Muscle of arm (tissue), 1 donor: ENCODE measurements at regions not wholly inside any gene's neighbourhood (a gene's known extent, or its start where the extent isn't known, plus 50 kb on each side); places are given as distances from the start of the nearest gene placed in this dataset.

Source experiments
- DNase-seq: peaks from one replicate; pipeline ENCODE4 v3.0.0-alpha.2; 2013

DNA sequence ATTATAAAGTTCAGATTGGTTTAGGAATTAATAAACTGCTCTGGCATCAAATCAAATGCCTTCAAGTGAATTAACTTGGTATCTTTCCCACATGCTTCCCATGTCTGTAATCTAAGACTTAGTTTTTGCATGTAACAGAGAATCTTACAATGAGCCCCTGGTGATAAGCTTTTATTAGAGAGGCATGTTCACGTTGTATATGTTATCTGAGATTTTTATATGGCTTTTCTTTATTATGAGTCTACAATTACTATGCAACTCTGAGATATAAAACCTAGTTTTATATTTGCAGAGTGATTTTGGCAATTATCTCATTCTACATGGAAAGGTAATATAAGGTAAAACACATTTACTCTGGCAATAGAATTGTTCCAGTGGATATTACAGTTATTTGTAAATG is 1578.4 kb upstream of the IGFBP7 start:
- no peak for DNase-seq

DNA sequence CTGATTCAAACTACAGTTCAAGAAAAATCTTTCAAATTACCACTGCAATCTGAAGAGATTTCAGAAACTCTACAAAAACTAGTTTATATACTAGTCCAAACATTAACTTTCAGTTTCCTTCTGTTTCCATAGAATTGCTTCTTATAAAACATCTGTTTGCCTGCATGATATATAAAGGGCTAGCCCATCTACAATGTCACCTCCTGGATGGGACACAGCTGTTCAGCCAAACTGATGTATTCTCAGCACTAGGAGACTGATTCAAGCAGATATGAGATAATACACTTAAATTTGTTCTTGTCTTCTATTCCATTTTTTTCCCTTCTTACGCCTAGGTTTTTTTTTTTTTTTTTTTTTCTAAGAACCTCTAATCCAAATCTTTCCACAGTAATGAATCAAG is 1569.7 kb upstream of the IGFBP7 start:
- no peak for DNase-seq

DNA sequence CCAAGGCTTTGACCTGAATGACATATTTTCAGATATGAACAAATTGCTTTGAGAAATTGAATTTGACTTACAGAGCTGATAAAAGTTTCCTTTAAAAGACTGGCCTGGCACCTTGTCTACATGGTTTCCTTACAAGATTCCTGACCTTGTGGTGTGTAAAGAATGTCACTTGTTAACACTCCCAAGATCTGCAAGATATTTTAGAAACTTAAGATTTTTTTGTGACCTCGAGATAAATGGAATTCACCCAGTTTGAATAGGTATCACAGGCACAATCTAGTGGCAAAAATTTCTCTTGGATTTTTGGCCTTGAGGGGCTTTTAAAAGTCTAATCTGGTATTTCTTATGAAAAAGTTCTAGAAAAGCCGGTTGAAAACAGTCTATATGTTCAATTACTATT is 1568.9 kb upstream of the IGFBP7 start:
- no peak for DNase-seq

DNA sequence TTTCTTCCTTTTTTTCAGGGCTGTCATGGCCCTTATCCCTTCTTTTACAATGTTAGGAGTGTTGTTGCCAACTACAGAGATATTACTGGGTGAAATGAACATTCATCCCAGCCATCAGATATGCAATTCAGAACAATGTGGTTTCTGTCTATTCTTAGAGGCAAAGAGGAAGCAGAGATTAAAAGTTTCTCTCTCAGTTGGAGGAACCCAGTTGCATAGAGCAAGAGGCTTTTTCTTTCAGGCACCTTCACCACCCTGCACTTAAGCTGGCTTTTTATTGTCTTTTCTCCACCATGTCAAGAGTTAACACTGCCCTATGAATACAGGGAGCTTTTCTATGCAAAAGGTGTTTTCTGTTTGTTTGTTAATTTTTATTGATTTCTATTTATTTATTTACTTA is 1559.6 kb upstream of the IGFBP7 start:
- no peak for DNase-seq

DNA sequence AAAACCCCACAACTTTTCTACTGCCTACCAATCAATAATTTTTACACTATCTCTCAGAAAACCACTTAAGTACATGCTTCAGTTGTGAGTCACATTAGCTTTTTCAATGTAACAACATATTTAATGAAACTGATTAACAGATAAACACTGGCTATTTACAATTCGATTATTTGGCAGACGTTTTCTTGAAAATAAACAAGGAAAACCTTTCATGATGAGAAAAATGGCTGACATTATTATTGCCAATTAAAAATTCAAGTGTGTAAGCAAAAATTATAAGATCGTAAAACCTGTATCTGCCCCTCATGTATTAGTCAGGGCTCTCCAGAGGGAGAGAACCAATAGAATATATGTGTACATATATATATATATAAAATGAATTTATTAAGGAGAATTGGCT is 1555.5 kb upstream of the IGFBP7 start:
- no peak for DNase-seq

DNA sequence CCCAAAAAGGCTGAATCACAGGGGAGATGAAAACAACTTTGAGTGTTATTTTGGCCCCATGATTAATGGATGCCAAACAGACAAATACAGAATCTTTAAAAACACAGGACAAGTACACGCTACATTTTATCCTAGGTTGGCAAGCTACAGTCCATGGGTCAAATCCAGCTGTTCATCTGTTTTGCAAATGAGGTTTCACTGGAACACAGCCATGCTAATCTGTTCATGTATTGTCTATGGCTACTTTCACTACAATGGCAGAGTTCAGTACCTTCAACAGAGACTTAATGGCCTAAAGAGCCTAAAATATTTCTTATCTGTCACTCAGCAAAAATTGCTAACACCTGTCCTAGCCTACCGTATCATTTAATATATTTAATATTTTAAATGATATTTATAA is 1548.5 kb upstream of the IGFBP7 start:
- no peak for DNase-seq

DNA sequence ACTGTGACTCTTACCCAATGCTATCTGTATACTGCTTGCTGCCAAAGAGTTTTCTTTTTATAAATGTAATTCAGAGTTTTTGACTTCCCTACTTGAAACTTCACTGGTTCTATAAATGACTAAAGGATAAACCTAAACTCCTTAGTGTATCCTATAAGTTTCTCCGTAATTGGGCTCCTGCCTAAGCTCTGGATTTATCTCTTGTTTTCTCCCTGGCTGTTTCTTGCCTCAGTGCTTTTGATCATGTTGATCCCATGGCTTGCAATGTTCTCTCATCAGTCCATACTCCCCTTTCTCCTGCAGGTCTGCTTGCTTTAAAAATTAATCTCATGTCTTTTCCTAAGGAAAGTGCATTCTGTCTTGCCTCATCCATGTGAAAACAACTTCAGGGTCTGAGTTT is 1543.1 kb upstream of the IGFBP7 start:
- no peak for DNase-seq

DNA sequence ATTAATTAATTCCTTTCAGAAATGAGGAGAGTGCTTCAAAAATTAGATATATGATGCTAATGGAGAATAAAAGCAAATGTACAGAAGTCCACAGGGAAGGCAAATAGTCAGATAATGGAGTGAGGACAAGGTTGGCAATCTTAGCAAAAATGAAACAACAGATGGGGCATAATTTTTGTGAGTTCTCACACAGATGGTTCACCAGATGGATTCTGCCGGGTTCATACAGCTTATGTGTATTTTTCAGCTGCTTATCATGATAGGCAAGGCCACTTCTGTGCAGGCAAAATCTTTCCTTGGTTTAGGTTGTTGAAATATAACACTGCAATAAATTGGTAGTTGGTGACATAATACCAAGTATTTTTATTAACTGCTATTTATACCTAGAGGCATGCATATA is 1539.0 kb upstream of the IGFBP7 start:
- no peak for DNase-seq

DNA sequence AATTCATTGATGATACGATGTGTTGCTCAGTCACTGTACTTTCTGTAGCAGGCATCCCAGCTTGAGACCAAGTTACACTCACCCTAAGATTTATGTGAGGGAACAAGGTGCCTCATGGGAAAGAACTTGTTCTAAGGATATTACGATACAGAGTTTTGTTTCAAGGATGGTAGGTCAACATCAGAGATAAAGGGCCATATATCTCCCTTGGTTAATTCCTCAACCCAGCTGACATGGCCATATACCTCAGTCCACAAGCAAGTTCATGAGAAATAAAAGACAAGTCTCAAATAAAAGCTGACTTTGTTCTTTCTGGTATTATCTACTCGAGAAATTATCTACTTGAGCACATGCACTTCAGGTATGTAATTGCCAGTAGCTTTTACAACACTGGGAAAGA is 1535.9 kb upstream of the IGFBP7 start:
- no peak for DNase-seq

DNA sequence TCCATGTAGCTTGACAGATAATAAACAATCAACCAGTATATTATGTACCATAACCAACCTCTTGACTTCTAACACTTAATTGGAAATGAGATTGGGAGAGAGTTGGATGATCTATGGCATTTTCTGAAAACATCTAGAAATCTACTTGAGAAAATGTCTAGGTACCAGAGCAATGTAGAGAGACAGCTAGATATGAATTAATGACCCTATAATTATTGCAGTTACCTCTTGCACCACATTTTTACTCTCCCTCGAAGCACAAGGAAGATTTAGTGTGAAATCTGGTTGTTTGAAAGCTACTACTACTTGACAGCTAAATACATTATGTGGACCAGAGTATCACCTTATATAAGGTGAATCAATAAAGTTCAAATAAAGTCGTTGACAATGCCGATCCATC is 1534.4 kb upstream of the IGFBP7 start:
- no peak for DNase-seq

DNA sequence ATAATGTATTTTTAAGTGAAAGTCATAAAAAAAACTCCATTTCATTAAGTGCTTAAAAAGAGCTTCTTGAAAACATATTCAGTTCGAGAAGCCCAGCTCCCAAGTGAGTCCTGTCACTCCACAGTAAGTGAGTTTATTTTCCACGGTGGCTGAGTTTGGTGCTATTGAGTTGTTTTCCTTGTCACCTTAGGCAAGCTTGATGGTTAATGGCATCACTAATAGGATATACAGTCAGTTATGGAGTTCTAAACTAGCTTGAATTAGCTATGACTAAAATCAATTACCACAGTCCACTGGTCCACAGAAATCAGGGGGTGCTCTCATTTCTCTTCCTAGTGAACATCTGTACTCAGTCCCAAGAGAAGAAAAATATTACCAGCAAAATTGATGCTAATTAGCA is 1526.2 kb upstream of the IGFBP7 start:
- no peak for DNase-seq

DNA sequence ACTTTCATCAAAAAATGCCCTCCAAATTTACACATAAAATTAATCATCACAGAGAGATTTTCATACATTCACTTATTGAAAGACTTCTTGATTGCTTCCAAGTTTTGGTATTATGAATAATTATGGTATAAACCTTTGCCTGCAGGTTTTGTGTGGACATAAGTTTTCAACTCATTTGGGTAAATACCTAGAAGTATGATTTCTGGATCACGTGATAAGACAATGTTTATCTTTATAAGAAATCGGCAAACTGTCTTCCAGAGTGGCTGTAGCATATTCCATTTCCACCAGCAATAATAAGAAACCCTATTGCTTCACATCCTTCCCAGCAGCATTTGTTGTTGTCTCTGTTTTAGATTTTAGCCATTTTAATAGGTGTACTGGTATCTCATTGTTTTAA is 1507.0 kb upstream of the IGFBP7 start:
- no peak for DNase-seq

DNA sequence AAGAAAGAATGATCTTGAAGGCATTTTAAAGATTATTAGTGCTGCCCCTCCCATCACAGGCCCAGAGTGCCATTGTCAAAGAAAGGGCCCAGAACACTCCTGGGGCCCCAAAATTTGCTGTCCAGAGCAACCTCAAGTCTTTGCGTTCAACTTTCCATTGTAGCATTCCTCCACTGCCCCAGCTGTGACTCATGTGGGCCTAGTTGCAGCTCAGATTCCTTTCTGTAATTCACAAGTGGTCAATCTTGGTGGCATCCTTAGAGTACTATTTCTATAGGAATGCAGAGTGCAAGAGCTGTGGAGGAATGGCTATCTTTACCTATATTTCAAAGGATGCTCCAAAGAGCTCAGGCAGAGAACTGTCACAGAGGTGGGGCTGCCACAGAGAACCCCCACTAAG is 1500.8 kb upstream of the IGFBP7 start:
- no peak for DNase-seq

DNA sequence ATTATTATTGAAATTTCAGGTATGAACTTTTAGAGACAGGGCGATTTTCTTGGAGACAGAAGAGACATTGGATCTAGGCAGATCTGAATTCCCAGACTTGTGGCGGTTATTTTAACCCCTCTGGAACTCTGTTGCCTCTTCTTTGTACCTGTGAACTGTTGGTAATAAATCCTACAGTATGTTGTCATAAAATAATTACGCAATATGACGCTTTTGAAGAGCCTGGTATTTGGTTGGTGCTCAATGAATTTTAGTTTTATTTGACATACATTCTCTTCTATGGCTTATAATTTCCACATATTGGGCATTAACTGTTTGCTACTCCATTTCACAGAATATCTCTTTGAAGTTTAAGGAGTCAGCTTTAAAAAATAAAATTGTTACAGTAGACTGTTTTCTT is 1496.1 kb upstream of the IGFBP7 start:
- DNase-seq: no peak

DNA sequence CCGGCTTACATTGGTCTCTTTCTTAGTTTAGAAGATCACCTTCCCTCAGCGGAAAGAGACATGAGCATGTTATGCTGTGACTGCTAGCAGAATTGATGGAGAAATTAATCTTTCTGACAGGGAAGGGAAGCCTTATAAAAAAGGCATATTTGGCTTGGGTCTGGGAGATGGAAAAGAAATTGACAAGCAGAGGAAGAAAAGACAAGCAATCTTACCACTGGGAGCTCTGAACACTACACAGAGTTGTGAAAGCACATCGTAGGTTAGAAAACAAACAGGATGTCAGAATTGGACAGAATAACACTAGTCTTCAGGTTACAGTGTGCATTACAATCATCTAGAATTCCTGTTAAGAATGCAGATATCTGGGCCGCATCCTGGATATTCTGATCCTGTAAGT is 1493.8 kb upstream of the IGFBP7 start:
- no peak for DNase-seq

DNA sequence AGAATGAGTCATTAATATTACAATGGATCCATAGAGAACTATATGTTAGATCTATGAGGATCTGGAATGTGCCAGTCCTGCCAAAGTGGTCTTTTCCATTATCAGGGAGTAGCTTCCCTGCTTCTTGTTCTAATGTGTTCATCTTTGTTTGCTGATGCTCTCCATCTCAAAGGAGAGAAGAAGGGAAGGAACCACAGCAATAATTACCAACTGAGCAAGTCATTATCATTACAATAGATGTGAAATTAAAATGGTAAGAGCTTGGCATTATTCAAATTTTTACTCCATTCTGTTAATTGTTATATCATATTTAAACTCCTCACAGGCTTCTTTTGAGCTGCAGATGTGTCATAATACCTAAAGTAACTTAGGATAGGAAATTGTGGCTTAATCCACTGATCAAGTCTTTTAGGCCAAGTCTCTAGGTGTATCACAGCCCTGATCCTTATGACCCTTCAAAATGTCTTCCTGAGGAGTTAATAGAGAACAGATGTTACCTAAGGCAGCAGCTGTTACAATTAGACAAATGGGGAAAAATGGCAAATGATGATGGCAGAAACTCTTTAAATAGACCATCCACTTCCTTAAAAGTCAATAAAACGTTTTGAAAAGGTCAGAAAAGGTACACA is 1492.7 kb upstream of the IGFBP7 start:
- no peak for DNase-seq

DNA sequence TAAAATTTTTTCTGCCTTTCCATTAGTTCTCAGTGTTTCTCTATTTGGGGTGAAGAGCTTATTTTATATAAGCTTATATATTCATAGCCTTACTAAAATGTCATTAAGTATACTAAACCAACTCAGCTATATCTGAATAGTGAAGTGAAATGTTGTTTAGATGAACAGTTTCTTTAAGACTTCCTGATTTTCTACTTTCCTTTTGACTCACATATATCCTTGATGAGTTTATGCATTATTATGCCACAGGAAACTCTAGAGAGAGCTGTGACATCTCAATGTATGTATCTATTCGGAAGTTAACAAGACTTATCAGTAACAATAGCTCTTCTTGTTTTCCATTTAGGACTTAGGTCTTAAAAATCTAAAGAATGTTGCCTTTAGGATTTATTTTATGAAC is 1491.8 kb upstream of the IGFBP7 start:
- DNase-seq: no peak

DNA sequence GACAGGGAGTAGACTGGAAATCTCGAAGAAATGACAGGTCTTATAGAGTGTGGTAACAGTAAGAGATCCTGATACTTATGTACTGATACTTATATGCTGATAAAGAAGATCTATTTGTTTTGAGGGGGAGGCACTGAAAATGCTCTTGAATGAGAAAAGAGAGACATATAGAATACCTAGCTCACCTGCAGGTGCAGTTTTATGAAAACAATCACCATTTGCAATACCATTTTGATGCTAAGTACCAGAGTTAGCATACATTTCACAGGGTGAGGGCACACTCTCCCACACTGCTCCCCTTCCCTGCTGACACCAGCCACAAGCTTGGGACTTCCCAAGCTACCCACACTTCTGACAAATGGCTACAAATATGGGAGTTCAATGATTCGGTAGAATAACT is 1490.1 kb upstream of the IGFBP7 start:
- no peak for DNase-seq

DNA sequence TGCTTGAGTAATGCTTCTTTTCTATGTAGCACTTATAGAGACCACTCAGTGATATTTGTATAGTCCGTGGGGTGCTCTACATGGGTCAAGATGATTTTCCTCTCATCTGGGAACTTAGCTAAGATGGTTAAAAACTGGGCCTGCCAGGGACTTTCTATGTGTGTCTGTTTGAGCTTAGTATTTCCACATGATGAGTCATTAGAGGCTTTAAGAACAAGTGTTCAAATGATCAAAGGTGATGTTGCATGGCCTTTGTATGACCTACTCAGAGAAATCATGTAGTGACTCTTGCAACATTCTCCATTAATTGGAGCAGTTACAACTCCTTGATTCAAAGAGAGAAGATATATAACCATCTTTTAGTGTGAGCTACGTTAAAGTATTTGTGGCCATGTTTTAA is 1480.5 kb upstream of the IGFBP7 start:
- DNase-seq: no peak

DNA sequence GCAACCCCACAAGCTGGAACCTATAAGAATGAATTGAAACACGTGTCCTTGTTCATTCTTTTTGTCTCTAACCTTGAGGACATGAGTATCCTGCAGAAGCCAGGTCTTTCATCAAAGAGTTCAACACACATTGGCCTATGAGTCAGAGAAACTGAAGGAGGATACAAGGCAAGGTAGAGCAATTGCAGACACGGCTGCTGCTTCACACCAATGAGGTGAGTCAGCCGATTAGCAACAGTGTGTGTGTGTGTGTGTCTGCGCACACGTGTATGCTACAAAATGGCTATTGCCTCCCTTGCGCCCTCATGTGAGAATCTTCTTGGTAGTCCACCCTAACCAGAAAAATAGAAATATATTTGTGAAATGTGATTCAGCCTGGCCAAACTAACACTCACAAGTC is 1477.7 kb upstream of the IGFBP7 start:
- no peak for DNase-seq

DNA sequence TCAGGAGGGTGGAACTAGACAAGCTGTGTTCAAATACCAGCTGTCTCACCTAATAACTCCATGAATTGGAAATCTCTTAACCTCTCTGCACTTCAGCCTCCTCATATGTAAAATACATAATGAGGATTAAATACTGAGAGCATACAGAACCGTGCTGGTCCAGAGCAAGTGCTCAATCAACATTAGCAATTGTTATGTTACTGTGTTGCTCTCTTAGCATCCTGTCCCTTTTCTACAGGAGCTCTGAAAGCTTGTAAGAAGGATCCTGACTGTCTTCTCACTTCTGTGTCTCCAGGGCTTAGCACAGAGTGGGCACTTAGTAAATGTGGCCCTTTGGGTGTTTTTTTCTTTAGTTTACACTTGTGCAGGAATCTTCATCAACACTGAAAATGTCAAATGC is 1456.1 kb upstream of the IGFBP7 start:
- no peak for DNase-seq

DNA sequence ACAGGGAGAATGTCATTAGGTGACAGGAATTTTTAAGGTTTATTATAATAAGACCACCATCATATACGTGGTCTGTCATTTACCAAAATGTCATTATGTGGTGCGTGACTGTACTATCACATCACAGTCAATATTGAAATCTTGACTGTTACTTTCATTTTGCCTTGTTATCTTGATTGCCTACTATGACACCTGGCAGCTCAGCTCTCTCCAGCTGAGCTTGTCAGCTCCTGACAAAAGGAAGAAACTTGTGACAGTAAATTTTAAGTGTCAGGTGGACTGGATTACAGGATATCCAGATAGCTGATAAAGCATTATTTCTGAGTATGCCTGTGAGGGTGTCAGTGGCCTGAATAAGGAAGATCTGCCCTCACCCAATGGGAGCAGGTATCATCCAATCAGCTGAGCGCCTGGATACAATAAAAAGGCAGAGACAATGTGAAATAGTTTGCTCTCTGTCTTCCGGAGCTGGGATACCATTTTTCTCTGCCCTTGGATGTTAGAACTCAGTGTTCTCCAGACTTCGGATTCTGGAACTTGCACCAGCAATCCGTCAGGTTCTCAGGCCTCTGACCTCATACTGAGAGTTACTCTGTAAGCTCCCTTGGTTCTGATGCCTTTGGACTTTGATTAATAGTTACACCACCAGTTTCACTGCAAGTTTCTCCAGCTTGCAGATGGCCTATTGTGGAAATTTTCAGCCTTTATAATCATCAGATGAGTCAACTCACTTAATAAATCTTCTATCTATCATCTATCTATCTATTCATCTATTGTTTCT is 1454.7 kb upstream of the IGFBP7 start:
- no peak for DNase-seq

DNA sequence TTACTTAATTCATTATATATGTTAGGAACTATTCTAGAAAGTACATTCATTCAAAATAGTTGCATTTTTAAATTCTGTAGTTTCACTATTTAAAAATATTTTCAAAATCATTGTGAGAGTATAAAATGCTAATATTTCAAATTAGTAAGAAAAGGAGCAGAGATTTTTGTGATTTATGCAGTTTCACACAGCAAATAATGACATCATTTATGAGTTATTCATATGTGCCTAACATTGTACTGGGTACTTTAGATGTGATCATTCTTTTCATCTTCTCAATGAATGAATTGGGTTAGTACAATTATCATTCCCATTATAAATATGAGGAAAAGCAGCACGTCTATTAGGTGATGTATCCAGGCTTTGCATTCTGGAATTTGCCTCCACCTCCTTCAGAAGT is 1451.0 kb upstream of the IGFBP7 start:
- DNase-seq: no peak

DNA sequence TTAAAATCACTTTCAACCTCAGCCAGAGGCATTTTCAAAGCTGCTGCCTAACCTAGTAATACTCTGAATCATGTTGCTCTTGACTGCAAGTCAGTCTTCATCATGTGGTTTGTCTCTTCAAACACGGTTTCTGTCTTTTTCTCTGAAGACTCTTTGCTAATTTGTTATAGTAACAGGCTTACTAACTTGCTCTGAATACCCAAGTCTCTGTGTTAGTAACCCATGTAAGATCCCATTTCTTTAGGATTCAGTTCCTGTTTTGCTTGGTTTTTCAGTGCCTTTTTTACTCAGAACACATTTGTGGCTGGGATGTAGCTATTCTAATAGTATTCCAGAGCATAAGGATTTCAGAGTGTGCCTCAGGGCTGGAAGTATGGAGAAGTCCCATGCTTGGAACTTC is 1450.6 kb upstream of the IGFBP7 start:
- DNase-seq: no peak
